ENCODE measurements at regions not wholly inside any gene's neighbourhood (a gene's known extent, or its start where the extent isn't known, plus 50 kb on each side); places are given as distances from the start of the nearest gene placed in this dataset.

DNA sequence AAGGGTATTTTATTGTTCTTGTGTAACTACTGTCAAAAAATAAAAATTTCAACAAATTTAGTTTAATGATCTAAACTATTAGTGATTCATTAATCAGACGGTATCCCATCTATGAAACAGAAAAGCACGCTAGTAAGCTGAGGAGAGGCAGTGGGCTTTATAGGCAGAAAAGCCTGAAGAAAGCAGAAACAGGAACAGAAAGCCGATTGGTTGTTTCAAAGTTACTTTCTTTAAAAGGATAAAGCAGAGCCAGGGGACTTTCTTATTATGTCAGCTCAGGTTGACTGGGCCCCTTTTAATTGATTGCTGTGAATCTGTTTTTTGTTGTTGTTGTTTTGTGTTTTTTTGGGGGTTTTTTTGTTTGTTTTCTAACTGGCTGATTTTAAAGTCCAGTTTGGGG lies 105.5 kb downstream of the TES start:
- H3K79me2 ChIP-seq (ENCODE audit: insufficient read depth, low read depth): no peaks in the 10 kb centered on the region
- no peak overlapping the region for H2AFZ ChIP-seq (ENCODE audit: low read depth)
- no peaks in the 10 kb centered on the region for H4K20me1 ChIP-seq (ENCODE audit: insufficient read depth)
- no peak overlapping the region for H3K4me2 ChIP-seq
- TF ChIP-seq CTCF (conservative IDR thresholded peaks at IDR 0.05; ENCODE audit: low read depth, low read length): no peak
- H3K27ac ChIP-seq: no peak overlapping the region
- no peak overlapping the region for H3K9ac ChIP-seq
- H3K36me3 ChIP-seq (ENCODE audit: insufficient read depth): no peaks in the 10 kb centered on the region
- H3K4me3 ChIP-seq (IDR thresholded peaks at IDR 0.05; ENCODE audit: insufficient read depth, low read depth, low read length): no peak overlapping the region
- no peaks in the 10 kb centered on the region for H3K27me3 ChIP-seq (ENCODE audit: insufficient read depth, low read depth)
- H3K4me1 ChIP-seq (ENCODE audit: low read depth, poor library complexity, severe bottlenecking): no peaks in the 10 kb centered on the region

DNA sequence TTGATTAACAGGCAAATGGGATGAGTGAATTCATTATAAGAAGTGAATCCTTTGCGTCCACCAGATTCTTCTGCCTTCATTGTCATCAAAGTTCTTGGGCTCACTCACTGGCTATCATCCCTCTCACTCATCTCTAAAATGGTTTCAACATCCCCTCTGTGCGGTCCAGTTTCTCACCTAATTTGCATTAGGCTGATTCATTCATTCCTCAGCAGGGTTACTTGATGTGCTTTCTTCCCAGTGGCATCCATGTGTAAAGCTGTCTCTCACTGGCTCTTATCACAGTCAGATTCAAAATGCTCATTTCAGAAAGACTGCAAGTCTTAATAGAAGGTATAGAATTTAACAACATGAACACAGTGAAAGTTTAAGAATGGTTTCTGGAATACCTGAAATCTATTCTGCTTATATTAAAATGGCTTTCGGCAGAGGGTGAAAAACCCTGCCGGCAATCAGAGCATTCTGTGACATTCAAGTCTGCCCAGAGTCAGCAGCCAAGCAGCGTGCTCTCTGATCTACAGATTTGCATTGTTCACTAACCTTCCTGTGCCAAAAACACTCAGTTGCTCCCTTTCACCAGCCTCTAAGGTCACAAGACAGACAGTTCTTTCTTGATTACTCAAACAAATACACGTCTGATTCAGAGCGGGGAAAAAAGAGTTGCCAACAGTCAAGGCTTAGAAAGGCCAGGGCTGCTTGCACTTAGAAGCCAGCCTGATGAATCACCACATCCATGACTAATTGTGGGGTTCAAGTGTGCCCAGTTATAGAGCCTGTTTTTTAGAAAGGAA lies 106.7 kb downstream of the TES start:
- no peak for TF ChIP-seq CTCF (conservative IDR thresholded peaks at IDR 0.05; ENCODE audit: low read depth, low read length)
- no peak overlapping the region for H3K27ac ChIP-seq
- H3K4me3 ChIP-seq (IDR thresholded peaks at IDR 0.05; ENCODE audit: insufficient read depth, low read depth, low read length): no peak overlapping the region
- no peak overlapping the region for H2AFZ ChIP-seq (ENCODE audit: low read depth)
- no peaks in the 10 kb centered on the region for H3K27me3 ChIP-seq (ENCODE audit: insufficient read depth, low read depth)
- no peaks in the 10 kb centered on the region for H4K20me1 ChIP-seq (ENCODE audit: insufficient read depth)
- no peaks in the 10 kb centered on the region for H3K79me2 ChIP-seq (ENCODE audit: insufficient read depth, low read depth)
- H3K4me2 ChIP-seq: no peak overlapping the region
- no peaks in the 10 kb centered on the region for H3K36me3 ChIP-seq (ENCODE audit: insufficient read depth)
- H3K4me1 ChIP-seq (ENCODE audit: low read depth, poor library complexity, severe bottlenecking): no peaks in the 10 kb centered on the region
- H3K9ac ChIP-seq: no peak overlapping the region

DNA sequence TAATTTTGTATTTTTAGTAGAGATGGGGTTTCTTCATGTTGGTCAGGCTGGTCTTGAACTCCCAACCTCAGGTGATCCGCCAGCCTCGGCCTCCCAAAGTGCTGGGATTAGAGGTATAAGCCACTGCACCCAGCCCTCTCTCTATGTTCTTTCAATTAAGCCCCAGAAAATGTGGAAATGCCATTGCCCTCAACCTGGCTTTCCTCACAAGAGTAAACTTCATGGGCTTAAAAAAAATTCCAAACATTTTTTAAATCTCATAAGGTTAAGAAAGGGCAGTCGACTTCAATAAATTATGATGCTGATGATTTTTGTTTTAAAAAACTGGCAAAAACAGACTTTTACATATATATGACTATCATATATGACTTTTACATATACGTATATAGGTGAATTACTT lies 107.6 kb downstream of the TES start:
- H3K9ac ChIP-seq: no peak overlapping the region
- no peak overlapping the region for H3K27ac ChIP-seq
- no peak overlapping the region for H3K4me2 ChIP-seq
- TF ChIP-seq CTCF (conservative IDR thresholded peaks at IDR 0.05; ENCODE audit: low read depth, low read length): no peak
- no peaks in the 10 kb centered on the region for H3K27me3 ChIP-seq (ENCODE audit: insufficient read depth, low read depth)
- no peaks in the 10 kb centered on the region for H3K79me2 ChIP-seq (ENCODE audit: insufficient read depth, low read depth)
- H3K4me1 ChIP-seq (ENCODE audit: low read depth, poor library complexity, severe bottlenecking): no peaks in the 10 kb centered on the region
- H3K36me3 ChIP-seq (ENCODE audit: insufficient read depth): no peaks in the 10 kb centered on the region
- H3K4me3 ChIP-seq (IDR thresholded peaks at IDR 0.05; ENCODE audit: insufficient read depth, low read depth, low read length): no peak overlapping the region
- no peaks in the 10 kb centered on the region for H4K20me1 ChIP-seq (ENCODE audit: insufficient read depth)
- no peak overlapping the region for H2AFZ ChIP-seq (ENCODE audit: low read depth)

- Histone ChIP-seq H3K27me3 (ENCODE audit: insufficient read depth, low read depth) (no peaks in the 10 kb centered on the region), H3K9ac (no peak overlapping the region), H3K4me3 (IDR thresholded peaks at IDR 0.05; ENCODE audit: insufficient read depth, low read depth, low read length) (no peak overlapping the region), H3K79me2 (ENCODE audit: insufficient read depth, low read depth) (no peaks in the 10 kb centered on the region), H2AFZ (ENCODE audit: low read depth) (no peak overlapping the region), H4K20me1 (ENCODE audit: insufficient read depth) (no peaks in the 10 kb centered on the region), H3K4me2 (no peak overlapping the region), H3K4me1 (ENCODE audit: low read depth, poor library complexity, severe bottlenecking) (no peaks in the 10 kb centered on the region), H3K36me3 (ENCODE audit: insufficient read depth) (no peaks in the 10 kb centered on the region), H3K27ac (no peak overlapping the region)
- no peak for TF ChIP-seq CTCF (conservative IDR thresholded peaks at IDR 0.05; ENCODE audit: low read depth, low read length)
Measured at GRCh38 chr7:116322541-116322940, 112.2 kb downstream of the TES start.
